ENCODE measurements at regions not wholly inside any gene's neighbourhood (a gene's known extent, or its start where the extent isn't known, plus 50 kb on each side); places are given as distances from the start of the nearest gene placed in this dataset.
"Not testable (repeated sequence)": the region's sequence is repeated elsewhere in the genome, so short reads cannot be mapped to it uniquely, and the experiment has no call there.

DNA sequence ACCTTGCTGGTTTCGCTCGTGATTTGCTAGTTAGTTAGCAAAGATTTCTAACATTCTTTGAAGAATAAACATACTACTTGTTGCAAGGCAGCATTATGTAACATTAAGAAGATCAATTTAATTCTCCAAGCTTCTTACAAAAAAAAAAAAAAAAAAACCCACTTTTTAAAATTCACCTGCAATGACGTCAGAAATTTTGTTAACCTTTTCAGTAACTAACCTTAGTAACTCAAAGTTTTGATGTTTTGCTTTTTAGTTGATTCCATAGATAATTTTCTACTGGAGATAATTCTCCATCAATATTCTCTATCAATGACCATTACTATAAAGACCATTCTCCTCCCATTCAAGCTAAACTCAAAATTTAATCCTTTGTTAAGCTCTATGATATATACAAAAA lies 491.8 kb upstream of the TBL1XR1 start:
- no peak for DNase-seq

DNA sequence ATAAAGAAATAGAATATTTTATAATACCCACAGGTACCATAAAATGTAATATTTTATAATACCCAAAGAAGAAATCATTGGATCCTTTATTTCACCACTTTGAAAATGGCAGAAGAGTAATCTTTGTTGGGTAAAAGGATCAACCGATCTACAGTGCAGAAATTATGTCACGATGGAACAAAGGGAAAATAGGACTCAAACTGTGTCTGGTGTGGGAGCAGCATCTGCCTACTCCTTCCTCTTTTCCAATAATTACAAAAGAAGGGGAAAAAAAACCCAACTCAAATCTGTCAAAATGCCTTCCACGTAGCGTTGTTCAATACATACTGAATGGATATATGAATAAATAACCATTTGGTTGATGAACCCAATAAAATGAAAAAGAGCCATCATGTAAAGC lies 492.6 kb upstream of the TBL1XR1 start:
- DNase-seq = no peak

DNA sequence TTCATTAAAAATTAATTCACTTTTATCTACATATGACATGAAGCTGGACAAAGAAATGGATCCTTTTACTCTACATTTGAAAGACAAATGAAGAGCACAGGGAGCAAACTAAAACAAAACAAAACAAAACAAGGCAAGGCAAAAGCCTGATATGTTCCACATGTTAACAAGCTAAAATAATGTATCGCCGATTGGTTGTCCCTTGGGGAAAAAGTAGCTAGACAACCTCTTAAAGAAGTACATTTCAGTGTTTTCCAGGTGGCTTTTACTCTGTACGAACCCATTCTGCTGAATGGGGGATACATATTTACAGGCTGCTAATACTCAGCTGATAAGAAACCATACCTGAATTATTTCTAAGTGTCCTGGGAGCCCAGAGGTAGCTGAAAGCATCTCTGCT lies 493.0 kb upstream of the TBL1XR1 start:
- no peak for DNase-seq

DNA sequence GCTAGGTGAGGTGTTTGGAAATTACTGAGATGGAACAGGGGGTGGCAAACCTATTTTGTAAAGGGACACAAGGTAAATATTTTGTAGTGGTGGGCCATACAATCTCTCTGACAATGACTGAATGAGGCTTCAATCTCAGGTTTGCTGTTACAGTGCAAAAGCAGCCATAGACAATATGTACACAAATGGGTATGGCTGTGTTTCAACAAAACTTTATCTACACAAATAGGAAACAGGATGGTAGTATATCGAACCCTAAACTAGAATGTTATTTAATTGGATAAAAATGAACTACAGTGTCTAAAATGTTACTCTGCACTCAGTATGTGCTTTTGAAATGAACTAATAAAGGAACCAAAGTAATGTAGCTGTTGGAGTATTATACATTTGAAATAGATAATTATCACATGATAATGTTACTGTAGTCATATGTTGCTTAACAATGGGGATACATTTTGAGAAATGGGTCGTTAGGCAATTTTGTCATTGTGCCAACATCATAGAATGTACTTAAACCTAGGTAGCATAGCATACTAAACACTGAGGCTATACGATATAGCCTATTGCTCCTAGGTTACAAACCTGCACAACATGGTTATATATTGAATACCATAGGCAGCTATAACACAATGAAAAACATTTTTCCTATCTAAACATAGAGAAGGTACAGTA lies 495.2 kb upstream of the TBL1XR1 start:
- DNase-seq = no peak

DNA sequence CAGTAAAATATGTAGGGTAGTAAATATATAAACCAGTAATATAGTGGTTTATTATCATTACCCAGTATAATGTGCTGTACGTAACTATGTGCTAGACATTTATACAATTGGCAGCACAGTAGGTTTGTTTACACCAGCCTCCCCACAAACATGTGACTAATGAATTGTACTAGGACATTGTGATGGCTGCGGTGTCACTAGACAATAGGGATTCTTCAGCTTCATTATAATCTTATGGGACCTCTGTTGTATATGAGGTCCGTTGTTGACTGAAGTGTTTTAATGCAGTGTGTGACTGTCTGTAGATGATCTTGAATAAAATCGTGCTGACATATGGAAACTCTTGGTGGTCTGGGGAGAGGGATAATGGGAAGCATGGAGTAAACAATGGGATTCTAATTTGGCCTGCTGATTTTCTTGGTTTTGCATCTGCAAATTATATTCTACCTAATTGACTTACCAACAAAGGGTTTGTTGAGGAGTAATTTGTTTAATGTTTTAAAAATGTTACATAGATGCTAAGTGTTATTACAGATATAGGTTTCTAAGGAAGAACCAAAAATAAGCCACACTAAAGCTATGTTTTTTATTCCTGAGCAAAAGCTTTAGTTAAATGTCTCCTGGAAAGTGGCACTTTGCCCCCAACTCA lies 496.5 kb upstream of the TBL1XR1 start:
- peak; percentile 20 for DNase-seq

DNA sequence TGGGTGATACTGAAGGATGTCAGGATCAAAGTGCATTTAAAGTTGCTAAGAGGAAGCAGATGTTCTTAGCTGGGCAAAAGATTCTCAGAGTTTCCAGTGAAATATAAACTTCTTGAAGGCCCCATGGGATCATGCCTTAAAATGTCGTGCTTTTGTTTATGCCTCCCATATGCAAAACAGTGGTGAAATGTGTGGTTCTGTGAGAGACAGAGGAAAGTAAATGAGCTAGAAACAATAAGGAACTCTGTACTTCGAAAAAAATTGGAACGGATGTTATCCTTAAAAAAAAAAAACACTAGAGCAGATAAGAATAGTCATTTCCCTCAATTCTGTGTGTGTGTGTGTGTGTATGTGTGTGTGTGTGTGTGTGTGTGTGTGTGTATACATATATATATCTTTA lies 497.0 kb upstream of the TBL1XR1 start:
- DNase-seq = peak; percentile 43

DNA sequence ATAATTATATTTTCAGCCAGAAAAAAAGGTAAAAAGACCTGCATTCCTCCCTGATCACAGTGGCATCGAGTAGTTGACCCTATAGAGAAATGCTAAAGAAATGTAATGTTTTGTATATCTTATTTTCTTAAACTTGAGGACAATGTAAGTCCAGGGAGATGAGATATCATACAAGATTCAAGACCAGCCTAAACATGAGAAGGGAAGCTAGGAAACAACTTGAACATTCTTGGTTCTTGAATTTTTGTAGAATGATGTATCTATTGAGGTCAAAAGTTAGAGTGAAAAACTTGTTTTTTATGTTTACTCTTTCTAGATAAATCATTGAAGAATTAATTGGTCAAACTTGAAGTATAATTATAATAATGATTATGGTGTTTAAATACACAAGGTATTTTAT lies 497.7 kb upstream of the TBL1XR1 start:
- DNase-seq = no peak

DNA sequence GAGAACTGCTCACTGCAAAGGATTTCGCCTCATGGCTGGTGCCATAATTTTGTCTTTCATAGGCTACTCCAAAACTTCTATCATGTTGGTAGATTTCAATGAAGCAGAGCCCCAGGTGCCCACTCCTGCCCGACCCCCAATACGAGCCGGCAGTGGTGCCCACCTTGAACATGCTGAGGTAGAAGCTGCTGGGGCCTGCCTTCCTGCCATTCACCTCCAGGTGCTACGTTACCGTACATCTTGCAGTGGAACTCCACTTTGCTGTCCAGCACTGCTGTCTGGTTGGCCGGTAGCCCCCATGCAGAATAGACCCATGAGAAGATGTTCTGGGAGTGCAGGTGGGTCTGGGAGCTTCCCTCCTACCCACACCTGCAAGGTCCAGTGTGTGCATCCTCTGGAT lies 502.8 kb upstream of the TBL1XR1 start:
- no peak for DNase-seq

DNA sequence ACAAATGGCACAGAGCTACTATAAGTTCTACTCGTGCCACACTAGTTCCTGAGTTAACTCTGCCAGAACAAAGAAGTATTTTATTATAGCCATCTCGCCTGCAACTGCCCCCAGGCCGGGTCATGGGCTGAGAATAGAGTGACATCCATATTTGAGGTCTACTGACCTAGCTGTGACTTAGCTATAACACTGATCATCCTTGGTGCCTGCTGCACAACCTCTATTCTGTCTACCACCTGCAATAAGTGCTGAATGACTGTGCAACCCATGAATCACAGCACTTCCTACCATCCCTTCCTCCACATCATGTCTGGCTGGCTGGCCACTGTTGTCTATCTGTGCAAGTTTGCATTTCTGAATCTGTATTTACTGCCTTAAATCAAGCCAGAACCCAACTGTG lies 506.5 kb upstream of the TBL1XR1 start:
- DNase-seq = no peak

DNA sequence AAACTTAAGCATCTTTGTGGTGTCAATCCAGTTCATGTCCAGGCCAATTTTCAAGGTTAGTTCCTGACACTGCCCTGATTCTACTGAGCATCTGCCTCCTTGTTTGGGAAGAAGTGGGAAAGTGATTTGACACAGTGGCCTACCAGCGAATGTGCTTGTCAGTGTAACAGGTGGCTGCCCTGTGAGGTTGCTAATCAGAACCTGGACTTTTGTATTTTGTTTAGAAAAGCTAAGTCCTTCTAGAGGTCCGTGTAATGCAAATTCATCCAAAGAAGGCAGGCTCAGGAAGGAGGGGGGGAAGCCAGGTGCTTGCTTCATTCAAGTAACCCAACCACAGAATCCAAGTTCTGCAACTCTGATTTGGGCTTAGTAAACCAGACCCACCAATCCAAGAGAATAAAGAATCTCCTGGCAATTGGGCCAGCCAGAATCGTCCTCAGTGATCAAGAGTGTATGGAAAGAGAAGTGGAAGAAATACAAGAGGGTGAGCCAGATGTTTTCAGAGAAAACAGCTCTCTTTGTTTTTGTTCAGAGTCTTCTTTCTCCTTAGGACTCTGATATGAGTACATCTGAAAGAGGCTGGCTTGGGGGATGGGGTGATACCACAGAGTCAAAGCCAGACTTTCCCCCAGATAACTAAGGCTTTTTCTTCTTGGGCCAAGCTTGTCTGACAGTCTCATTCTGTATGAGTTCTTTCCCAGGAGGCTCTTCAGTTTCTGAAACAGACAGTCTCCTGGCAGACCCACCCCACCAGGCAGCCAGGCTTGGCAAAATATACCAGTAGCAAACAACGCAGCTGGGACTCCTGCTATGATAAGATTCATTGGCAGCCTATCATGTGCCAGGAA lies 508.9 kb upstream of the TBL1XR1 start:
- no peak for DNase-seq

DNA sequence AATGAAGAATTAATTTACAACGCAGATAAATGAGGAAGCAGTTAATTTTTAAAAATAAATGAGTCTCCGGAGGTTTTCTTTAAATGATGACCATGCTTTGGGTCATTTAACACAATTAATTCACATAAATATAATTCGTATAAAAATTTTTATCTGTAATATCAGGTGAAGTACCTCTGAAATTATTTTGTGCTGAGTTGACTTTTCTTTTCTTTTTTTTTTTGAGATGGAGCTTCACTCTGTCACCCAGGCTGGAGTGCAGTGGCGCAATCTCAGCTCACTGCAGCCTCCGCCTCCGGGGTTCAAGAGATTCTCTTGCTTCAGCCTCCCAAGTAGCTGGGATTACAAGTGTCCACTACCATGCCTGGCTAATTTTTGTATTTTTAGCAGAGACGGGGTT lies 512.2 kb upstream of the TBL1XR1 start:
- not testable (repeated sequence) for DNase-seq

DNA sequence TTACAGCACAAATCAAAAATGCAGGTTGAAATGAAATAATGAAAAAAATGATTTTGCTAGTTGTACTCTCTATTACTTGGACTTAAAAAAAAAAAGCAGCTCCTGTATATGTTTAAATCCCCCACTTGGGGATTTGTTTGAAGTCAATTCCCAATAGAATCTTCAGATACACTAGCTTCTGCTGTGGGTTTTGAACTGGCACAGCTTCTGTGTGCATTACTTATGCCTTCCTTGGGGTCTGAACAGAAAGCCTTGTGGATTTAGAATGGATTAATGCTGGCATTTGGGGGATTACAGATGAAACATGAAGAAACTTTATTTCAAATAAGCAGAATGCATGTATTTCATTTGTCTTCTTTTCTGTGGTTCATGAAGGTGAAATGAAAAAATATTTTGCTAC lies 513.2 kb upstream of the TBL1XR1 start:
- no peak for DNase-seq

DNA sequence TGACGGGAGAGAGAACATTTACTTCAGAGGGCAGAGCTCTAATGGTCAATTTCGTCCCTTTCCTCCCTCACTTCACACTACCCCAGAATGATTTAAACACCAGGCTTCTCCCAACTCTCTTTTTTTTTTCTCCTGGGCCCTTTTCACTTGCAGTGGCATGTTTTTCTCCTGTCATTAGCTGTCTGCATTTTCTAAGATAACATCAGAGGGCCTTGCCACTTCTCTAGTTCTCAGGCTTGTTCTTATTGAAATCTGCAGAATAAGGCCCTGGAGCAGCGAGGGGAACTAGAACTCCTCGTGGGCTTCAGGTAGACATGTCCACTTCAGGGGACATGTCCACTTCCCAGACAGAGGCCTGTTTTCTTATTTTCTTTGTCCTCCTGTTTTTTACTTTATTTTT lies 514.4 kb upstream of the TBL1XR1 start:
- no peak for DNase-seq

DNA sequence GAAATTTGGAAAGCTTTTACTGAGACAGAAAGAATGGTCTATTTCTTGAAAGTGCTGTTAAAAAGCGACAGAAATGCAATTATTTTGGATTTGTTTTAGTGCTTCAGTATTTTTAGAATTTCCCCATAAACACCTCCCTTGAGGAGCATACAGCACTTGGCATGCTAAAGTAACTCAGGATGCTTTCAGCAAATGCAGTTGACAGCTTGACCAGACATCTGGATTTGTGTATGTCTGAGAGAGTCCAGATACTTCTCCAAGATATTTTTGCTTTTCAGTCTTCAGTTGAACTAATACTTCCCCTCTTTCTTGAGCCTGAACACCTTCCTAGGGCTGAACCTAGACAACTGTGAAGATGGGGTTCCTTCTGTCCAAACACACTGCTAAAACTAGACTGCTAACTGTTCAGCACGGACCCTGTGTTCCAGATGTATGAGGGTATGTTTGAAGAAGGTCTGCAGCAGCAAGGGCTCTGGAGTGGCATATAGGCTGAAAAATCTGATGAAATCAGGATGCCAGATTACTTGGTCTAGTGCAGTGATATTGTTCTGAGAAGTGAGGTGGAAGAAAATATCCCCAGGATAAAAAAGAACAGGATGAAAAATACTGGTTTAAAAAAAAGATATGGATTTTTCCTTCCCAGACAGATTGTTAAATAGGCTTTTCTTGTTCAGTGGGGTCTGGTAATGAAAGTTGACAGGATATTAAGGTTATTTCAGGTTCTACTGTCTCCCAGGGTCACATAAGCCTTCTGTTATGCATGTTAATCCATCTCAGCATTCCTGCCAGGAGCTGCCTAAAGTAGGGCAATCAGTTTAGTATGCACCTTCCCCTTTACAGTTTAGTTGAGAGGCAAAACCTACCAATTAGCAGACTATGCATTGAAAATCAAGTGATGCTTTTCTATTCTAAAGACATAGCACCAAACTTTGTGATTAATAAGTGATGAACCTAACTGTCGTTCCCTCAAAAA lies 516.9 kb upstream of the TBL1XR1 start:
- DNase-seq = no peak

DNA sequence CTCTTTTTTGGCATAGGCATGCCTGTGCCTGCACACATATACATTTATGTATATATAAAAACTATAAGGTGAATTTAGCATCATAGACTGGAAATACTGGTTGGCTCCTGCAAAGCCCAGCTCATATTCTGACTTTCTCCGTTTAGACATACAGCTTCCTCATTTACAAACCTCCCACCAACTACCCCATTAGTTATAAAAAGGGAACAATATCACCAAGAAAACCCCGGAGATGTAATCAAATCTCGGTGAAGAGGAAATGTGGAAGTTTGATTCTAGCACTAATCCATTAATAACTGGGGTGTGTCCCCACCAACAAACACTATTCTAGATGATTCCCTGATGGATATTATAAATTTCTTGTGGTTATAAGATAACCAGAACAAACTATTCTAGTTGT lies 517.7 kb upstream of the TBL1XR1 start:
- DNase-seq = no peak

DNA sequence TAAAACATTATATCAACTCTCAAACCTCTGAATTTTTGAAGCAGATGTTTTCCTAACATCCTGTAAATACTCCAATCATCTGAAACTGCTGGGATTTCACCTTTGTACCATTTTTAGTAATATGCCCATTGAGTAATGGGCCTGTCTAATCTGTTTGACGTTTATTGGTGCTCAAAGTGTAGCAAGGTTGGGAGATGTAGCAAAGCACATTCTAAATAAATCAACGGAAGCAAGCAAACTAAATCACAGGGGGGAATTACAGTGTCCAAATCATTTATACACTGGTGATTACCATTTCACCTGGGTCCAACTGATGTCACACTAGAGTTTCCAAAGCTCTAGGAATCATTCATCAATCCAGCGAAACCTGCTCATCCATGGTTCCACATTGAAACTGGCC lies 518.7 kb upstream of the TBL1XR1 start:
- no peak for DNase-seq

DNA sequence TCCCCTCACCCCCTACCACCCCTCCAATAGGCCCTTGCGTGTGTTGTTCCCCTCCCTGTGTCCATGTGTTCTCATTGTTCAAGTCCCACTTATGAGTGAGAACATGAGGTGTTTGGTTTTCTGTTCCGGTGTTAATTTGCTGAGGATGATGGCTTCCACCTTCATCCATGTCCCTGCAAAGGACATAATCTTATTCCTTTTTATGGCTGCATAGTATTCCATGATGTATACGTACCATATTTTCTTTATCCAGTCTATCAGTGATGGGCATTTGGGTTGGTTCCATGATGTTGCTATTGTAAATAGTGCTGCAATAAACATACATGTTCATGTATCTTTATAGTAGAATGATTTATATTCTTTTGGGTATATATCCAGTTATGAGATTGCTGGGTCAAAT lies 523.6 kb upstream of the TBL1XR1 start:
- not testable (repeated sequence) for DNase-seq

DNA sequence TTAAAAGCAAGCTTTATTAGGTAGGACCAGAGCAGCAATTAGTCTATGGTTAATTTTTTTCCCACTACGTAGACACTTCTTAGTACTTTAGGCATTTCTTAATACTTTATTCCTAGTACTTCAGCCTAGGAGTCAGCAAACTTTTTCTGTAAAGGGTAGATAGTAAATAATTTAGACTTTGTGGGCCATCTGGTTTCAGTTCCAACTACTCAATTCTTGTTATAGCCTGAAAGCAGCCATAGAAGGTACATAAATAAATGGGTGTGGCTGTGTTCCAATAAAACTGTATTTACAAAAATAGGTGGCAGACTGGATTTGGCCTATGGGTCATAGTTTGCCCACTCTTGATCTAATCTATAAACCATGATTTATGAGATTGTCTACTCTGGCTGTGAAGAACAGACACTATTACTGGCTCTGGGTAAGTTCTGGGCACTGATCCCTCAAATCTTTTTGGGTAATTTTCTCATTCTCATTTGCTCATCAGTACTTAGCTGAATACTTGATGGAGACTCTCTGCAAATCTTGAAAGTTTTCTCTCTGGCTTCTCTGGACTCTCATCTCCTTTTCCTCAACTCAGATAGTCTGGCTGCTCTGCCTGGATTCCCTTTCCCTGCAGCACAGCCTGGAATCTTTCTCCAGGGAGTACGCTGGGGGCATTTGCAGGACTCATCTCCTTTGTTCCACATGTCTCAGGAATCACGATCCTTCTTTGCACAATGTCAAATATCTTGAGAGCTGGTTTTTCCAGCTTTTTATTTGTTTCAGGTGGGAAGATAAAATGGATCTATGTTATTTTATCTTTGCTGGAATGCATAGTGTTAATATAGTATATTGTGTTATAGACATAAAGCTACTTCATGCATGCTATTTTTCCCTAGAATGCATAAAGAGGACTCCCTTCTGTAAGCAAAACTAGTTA lies 524.8 kb upstream of the TBL1XR1 start:
- no peak for DNase-seq

DNA sequence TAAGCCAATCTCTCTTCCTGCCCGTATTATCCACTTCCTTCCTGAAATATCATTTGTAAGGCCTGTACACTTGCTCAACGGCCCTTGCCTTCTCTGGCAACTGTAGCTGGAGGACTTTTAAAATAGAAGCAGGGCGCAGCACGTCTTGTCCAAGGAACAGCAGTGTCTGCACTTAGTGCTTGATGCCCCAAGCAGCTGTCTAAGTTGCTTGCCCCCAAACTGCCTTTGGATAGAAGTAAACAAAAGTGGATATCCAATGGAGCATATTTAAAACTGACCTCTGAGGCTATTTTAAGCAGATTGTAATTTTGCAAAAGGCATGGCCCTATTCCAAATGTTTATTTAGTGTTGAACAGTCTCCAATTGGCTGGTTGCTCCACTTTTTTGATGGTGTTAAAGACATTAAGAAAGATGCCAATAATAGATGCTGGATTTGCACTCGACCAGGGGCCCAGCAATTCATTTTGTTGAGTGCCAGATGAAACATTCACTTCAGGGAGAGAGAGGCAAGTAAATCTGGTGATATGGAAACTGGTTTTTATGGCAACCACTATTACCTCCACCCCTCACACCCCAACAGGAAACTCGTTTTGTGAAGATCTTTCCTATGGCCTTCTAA lies 526.8 kb upstream of the TBL1XR1 start:
- no peak for DNase-seq

DNA sequence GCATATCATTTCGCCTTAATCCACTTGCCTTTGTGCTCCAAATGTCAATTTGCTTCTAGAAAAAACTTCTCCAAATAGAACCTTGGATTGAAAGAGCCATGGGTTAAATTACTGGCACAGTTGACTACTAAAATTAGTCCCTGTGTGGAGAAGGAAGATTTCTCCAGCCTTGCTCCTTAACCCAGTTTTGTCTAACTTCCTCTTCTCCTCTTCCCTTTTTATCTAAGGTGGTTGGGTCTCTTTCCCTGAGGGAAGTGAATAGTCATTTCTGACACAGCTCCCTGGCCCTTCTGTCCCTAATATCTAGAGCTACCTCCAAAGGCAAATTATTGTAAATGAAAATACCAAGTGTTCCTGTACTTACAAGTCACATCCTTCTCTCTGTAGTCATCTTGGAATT lies 527.9 kb upstream of the TBL1XR1 start:
- DNase-seq = no peak

DNA sequence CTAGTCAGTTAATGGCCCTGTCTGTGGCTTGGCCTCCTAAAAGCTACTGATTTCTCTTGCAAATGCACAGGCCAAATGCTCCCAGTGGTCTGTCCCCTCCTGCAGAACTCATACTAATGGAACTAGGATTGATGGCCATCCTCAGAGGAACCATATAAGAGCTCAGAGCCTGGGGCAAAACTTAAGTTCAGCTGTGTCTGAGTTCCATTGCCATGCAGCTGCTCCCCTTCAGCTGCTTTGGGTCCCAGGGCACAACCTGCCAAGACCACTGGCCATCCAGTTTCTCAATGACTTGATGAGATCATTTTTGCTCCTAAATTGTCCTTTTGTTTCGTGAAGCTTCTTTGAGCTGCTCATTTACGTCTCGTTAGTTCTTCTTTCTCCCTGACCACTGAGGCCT lies 529.5 kb upstream of the TBL1XR1 start:
- no peak for DNase-seq
